ENCODE measurements at regions not wholly inside any gene's neighbourhood (a gene's known extent, or its start where the extent isn't known, plus 50 kb on each side); places are given as distances from the start of the nearest gene placed in this dataset.

DNA sequence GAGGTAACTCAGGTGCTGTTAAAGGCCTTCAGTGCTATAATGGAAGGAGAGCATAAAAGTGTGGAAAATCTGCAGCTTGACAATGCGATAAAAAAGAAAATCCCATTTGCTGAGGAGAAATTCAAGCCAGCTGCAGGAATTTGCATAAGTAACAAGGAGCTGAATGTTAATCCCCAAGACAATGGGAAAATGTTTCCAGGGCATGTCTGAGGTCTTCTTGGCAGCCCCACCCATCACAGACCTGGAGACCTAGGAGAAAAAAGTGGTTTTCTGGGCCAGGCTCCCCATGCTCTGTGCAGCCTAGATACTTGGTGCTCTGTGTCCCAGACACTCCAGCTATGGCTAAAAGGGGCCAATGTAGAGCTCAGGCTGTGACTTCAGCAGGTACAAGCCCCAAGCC lies 1159.6 kb downstream of the CDH18 start:
- no peak for DNase-seq
- Histone ChIP-seq H3K4me3 (ENCODE audit: low read depth, low read length) (no peak overlapping the region), H3K27me3 (replicated peaks) (no peaks in the 10 kb centered on the region), H3K27ac (no peak overlapping the region), H3K36me3 (replicated peaks) (no peaks in the 10 kb centered on the region)
- TF ChIP-seq CTCF (IDR thresholded peaks at IDR 0.05; ENCODE audit: low read depth, low read length, missing control alignments) = no peak
- in situ Hi-C loops (cut with HindIII; ENCODE audit: low pct_ligation_motif_present, low sequenced_read_pairs) = no loop called here

GRCh38 chr5:18829539-18829938 lies 1158.5 kb downstream of the CDH18 start:
- TF ChIP-seq CTCF (IDR thresholded peaks at IDR 0.05; ENCODE audit: low read depth, low read length, missing control alignments) = no peak
- no peak for DNase-seq
- Histone ChIP-seq H3K4me3 (ENCODE audit: low read depth, low read length) (no peak overlapping the region), H3K27ac (no peak overlapping the region), H3K36me3 (replicated peaks) (no peaks in the 10 kb centered on the region), H3K27me3 (replicated peaks) (no peaks in the 10 kb centered on the region)
- in situ Hi-C loops (cut with HindIII; ENCODE audit: low pct_ligation_motif_present, low sequenced_read_pairs) = no loop called here

GRCh38 chr5:18850216-18850615 lies 1137.8 kb downstream of the CDH18 start:
- no peaks in the 10 kb centered on the region for H3K36me3 ChIP-seq (replicated peaks)
- H3K4me3 ChIP-seq (ENCODE audit: low read depth, low read length) = no peak overlapping the region
- TF ChIP-seq CTCF (IDR thresholded peaks at IDR 0.05; ENCODE audit: low read depth, low read length, missing control alignments) = no peak
- no peak for DNase-seq
- in situ Hi-C loops (cut with HindIII; ENCODE audit: low pct_ligation_motif_present, low sequenced_read_pairs) = no loop called here
- no peaks in the 10 kb centered on the region for H3K27me3 ChIP-seq (replicated peaks)
- H3K27ac ChIP-seq = no peak overlapping the region

DNA sequence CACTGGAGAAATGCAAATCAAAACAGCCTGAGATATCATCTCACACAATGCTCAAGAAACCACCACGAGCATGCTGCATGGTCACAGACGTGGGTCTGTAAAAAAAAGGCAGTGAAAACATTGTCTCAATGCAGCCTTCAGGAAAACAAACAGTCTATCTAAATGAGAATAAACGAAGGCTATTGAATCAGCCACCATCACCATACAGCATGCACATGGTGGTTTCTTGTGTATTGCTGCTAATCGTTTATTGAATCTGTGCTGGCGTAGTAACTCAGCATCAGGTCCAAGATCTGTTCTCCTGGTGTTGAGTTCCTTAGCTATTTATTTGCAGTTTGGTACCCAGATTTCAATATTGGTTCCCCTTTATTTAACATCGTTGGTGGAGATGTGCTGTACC lies 1115.0 kb downstream of the CDH18 start:
- no peak overlapping the region for H3K27ac ChIP-seq
- H3K27me3 ChIP-seq (replicated peaks) = no peaks in the 10 kb centered on the region
- H3K36me3 ChIP-seq (replicated peaks) = no peaks in the 10 kb centered on the region
- H3K4me3 ChIP-seq (ENCODE audit: low read depth, low read length) = no peak overlapping the region
- in situ Hi-C loops (cut with HindIII; ENCODE audit: low pct_ligation_motif_present, low sequenced_read_pairs) = no loop called here
- no peak for DNase-seq
- no peak for TF ChIP-seq CTCF (IDR thresholded peaks at IDR 0.05; ENCODE audit: low read depth, low read length, missing control alignments)

DNA sequence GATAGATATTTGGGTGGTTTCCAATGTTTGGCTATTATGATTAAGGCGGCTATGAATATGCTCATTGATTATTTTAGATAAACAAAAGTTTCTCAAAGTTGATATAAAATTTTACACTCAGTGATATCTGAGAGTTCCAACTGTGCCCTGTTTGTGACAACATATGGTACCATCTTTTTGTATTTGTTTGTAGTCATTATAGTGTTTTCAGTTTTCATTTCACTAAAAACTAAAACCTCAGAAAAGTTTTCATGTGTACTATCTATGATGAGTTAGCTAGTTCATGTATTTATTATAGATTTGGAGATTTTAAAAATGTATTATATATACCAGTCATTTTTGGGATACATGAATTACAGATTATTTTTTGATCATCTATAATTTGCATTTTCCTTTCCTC lies 1111.4 kb downstream of the CDH18 start:
- no peaks in the 10 kb centered on the region for H3K36me3 ChIP-seq (replicated peaks)
- H3K27ac ChIP-seq = no peak overlapping the region
- TF ChIP-seq CTCF (IDR thresholded peaks at IDR 0.05; ENCODE audit: low read depth, low read length, missing control alignments) = no peak
- DNase-seq = no peak
- in situ Hi-C loops (cut with HindIII; ENCODE audit: low pct_ligation_motif_present, low sequenced_read_pairs) = no loop called here
- H3K27me3 ChIP-seq (replicated peaks) = no peaks in the 10 kb centered on the region
- no peak overlapping the region for H3K4me3 ChIP-seq (ENCODE audit: low read depth, low read length)

GRCh38 chr5:18881615-18882014 lies 1106.4 kb downstream of the CDH18 start:
- no peak for TF ChIP-seq CTCF (IDR thresholded peaks at IDR 0.05; ENCODE audit: low read depth, low read length, missing control alignments)

More at GRCh38 chr5:18881615-18882014, 1106.4 kb downstream of the CDH18 start:
- no peak for DNase-seq
- in situ Hi-C loops (cut with HindIII; ENCODE audit: low pct_ligation_motif_present, low sequenced_read_pairs) = no loop called here
- H3K36me3 ChIP-seq (replicated peaks) = no peaks in the 10 kb centered on the region
- no peak overlapping the region for H3K27ac ChIP-seq
- H3K4me3 ChIP-seq (ENCODE audit: low read depth, low read length) = no peak overlapping the region
- no peaks in the 10 kb centered on the region for H3K27me3 ChIP-seq (replicated peaks)
